GM06990 (cell line): ENCODE measurements at regions not wholly inside any gene's neighbourhood (a gene's known extent, or its start where the extent isn't known, plus 50 kb on each side); places are given as distances from the start of the nearest gene placed in this dataset.

Source experiments
- DNase-seq: peaks from one replicate; pipeline ENCODE4 v3.0.0-alpha.2; 2011; ENCODE audit not compliant: insufficient read length; ENCODE audit errors: extremely low read depth
- H3K27me3 ChIP-seq: replicated peaks from 2 replicates; pipeline ENCODE4 v1.6.0; 2011; ENCODE audit warnings: low read length; ENCODE audit not compliant: control insufficient read depth, insufficient read depth
- H3K36me3 ChIP-seq: 2 replicates; pipeline ENCODE4 v1.5.1; 2011; ENCODE audit warnings: low read length; ENCODE audit not compliant: control insufficient read depth, insufficient read depth
- H3K4me3 ChIP-seq: replicated peaks from 2 replicates; pipeline ENCODE4 v1.5.1; 2011; ENCODE audit warnings: low read depth, mild to moderate bottlenecking, control low read depth, low read length
- TF ChIP-seq, protein P1 (sequence below): IDR thresholded peaks from 2 replicates; pipeline ENCODE4 v1.5.1; 2011; ENCODE audit warnings: low read length, control low read depth, mild to moderate bottlenecking, inconsistent platforms; ENCODE audit not compliant: insufficient read depth, poor library complexity, severe bottlenecking

DNA sequence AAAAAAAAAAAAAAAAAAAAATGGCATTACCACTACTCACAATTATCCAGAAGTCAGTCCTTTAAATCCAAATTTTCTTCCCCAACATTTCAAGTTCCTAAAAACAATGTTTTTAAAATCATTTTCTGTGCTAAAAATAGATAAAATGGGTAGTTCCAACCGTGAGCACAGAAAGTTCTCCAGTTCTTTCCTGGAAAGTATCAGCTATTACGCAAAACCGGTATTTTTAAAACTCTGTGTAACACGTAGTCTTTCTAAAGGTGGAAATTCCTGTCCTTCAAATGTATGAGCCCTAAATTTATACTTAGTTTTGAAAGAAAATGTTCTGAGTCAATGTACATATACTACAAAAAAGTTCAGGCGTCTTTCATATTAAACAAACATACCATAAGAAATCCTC, 83.5 kb upstream of the SCAF8 start:
- H3K36me3 ChIP-seq = no peaks in the 10 kb centered on the region
- TF ChIP-seq, protein P1, sequence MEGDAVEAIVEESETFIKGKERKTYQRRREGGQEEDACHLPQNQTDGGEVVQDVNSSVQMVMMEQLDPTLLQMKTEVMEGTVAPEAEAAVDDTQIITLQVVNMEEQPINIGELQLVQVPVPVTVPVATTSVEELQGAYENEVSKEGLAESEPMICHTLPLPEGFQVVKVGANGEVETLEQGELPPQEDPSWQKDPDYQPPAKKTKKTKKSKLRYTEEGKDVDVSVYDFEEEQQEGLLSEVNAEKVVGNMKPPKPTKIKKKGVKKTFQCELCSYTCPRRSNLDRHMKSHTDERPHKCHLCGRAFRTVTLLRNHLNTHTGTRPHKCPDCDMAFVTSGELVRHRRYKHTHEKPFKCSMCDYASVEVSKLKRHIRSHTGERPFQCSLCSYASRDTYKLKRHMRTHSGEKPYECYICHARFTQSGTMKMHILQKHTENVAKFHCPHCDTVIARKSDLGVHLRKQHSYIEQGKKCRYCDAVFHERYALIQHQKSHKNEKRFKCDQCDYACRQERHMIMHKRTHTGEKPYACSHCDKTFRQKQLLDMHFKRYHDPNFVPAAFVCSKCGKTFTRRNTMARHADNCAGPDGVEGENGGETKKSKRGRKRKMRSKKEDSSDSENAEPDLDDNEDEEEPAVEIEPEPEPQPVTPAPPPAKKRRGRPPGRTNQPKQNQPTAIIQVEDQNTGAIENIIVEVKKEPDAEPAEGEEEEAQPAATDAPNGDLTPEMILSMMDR = no peak
- H3K4me3 ChIP-seq = no peak overlapping the region
- H3K27me3 ChIP-seq = no peaks in the 10 kb centered on the region
- DNase-seq = no peak

DNA sequence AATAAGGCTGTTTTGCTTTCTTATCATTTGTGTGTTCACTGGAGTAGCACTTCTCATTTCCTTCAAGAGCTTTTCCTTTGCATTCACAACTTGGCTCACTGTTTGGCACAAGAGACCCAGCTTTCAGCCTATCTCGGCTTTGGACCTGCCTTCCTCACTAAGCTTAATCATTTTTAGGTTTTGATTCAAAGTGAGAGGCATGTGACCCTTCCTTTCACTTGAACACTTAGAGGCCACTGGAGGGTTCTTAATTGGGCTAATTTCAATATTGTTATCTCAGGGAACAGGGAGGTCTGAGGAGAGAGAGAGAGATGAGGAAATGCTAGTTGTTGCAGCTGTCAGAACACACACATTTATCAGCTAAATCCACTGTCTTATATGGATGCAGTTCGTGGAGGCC, 82.9 kb upstream of the SCAF8 start:
- H3K36me3 ChIP-seq = no peaks in the 10 kb centered on the region
- TF ChIP-seq, protein P1 = no peak
- no peak overlapping the region for H3K4me3 ChIP-seq
- DNase-seq = no peak
- H3K27me3 ChIP-seq = no peaks in the 10 kb centered on the region

DNA sequence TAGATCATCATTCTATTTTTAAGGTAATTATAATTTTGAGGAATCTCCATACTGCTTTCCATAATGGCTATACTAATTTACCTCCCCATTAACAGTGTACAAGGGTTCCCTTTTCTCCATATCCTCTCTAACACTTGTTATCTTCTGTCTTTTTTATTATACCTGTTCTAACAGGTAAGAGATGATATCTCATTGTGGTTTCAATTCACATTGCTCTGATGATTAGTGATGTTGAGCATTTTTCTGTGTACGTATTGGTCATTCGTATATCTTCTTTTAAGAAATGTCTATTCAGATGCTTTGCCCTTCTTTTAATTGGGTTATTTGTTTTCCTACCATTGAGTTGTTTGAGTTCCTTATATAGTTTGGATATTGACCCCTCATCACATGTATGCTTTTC, 81.6 kb upstream of the SCAF8 start:
- no peak overlapping the region for H3K4me3 ChIP-seq
- TF ChIP-seq, protein P1 = no peak
- H3K27me3 ChIP-seq = no peaks in the 10 kb centered on the region
- no peaks in the 10 kb centered on the region for H3K36me3 ChIP-seq
- no peak for DNase-seq

DNA sequence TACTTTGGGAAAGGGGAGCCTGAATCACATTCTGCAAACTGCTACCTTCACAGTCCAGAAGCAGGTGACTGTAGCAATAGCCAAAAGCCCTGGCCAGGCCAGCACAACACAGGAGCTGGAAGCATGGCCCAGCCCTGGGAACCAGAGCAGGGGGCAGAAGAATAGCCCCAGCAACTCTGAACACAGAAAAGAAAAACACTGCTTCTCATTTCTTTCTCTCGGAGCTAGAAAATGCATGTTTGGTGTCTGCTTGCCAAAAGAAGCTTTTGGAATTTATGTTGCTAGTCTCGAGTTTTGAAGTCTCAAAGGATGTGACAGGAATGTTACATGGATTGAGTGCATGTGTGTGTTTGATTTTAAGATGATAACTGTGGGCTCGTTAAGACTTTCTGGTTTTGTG, 79.8 kb upstream of the SCAF8 start:
- Histone ChIP-seq H3K27me3 (no peaks in the 10 kb centered on the region), H3K4me3 (no peak overlapping the region), H3K36me3 (no peaks in the 10 kb centered on the region)
- DNase-seq = no peak
- TF ChIP-seq, protein P1 = no peak

DNA sequence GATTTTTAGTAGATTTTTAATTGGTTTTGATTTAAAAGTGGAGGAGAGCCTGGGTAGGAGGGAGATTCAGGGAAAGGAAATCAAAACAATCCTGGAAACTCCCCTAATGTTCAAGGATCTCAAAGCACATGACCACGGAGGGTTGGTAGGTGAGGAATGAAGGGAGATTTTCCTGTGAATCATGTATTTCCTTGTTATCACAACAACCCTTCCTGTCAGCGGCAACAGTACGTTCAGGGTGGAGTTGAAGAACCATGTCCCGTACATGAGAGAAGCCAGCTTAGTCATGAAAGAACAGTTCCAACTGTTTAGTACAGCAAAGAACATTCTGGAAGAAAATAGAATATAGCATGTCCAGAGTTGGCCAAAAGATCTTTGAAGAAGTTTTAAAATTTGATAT, 79.4 kb upstream of the SCAF8 start:
- DNase-seq = no peak
- Histone ChIP-seq H3K4me3 (no peak overlapping the region), H3K27me3 (no peaks in the 10 kb centered on the region), H3K36me3 (no peaks in the 10 kb centered on the region)
- TF ChIP-seq, protein P1 = no peak

DNA sequence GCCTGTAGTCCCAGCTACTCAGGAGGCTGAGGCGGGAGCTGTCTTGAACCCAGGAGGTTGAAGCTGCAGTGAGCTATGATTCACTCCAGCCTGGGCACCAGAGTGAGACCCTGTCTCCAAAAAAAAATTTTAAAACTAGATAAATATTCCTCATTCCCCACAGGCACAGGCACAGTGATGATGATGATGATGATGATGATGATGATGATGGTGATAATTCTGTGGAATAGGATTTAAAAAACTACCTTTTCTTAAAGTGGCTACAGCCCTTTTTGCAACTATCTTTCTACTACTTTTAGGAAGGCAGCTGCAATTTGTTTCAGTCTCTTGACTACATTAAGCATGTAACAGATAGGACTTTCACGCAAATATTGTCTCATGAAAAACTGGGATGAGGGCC, 76.6 kb upstream of the SCAF8 start:
- Histone ChIP-seq H3K27me3 (no peaks in the 10 kb centered on the region), H3K4me3 (no peak overlapping the region), H3K36me3 (no peaks in the 10 kb centered on the region)
- TF ChIP-seq, protein P1 = no peak
- DNase-seq = no peak
